ENCODE measurements at regions not wholly inside any gene's neighbourhood (a gene's known extent, or its start where the extent isn't known, plus 50 kb on each side); places are given as distances from the start of the nearest gene placed in this dataset.

GRCh38 chr9:4927043-4927471 lies 58.0 kb upstream of the JAK2 start:
- TF ChIP-seq CTCF (IDR thresholded peaks at IDR 0.05; ENCODE audit: low read length) (no peak), EZH2 (IDR thresholded peaks at IDR 0.05; ENCODE audit: borderline replicate concordance, low read length) (no peak)

All from OCI-LY1 (cell line).